Stimulated activated memory B cell treated with anti-CD40 and anti-IgM and Interleukin-4, amounts not matched to agents 10 μg/mL and 1 μg/mL and 100 μg/mL, for 72 hours (primary cell): ENCODE measurements at regions not wholly inside any gene's neighbourhood (a gene's known extent, or its start where the extent isn't known, plus 50 kb on each side); places are given as distances from the start of the nearest gene placed in this dataset.

Experiments
- ATAC-seq: fragments of 150-1000 bp; cut with Tn5 transposase; 2 replicates; pipeline ENCODE4 v1.10.0; 2021
- H3K27ac Mint-ChIP-seq: one replicate; pipeline ENCODE4 v1.8.0; 2022; ENCODE audit warnings: mild to moderate bottlenecking, mixed read lengths
- H3K27me3 Mint-ChIP-seq: one replicate; pipeline ENCODE4 v1.8.0; 2022; ENCODE audit warnings: mixed read lengths
- H3K36me3 Mint-ChIP-seq: one replicate; pipeline ENCODE4 v1.8.0; 2022; ENCODE audit warnings: mixed read lengths
- H3K4me1 Mint-ChIP-seq: one replicate; pipeline ENCODE4 v1.8.0; 2022; ENCODE audit warnings: mixed read lengths
- H3K4me3 Mint-ChIP-seq: one replicate; pipeline ENCODE4 v1.8.0; 2022; ENCODE audit warnings: mild to moderate bottlenecking, moderate library complexity, mixed read lengths
- H3K9me3 Mint-ChIP-seq: one replicate; pipeline ENCODE4 v1.8.0; 2022; ENCODE audit warnings: mixed read lengths

GRCh38 chr10:2861632-2862210 lies 205.6 kb upstream of the PFKP start:
- ATAC-seq: no peak
- Mint-ChIP-seq H3K4me1 (no peaks in the 10 kb centered on the region), H3K4me3 (no peak overlapping the region), H3K9me3 (peaks cover 4% of the 10 kb centered on the region), H3K36me3 (no peaks in the 10 kb centered on the region), H3K27me3 (peaks cover under 1% of the 10 kb centered on the region), H3K27ac (no peak overlapping the region)

- peaks cover 4% of the 10 kb centered on the region for H3K9me3 Mint-ChIP-seq
- H3K27ac Mint-ChIP-seq: no peak overlapping the region
These were observed 208.9 kb upstream of the PFKP start for GRCh38 chr10:2858452-2858851.

GRCh38 chr10:2856598-2856997 lies 210.8 kb upstream of the PFKP start:
- no peak overlapping the region for H3K4me3 Mint-ChIP-seq
- peaks cover 4% of the 10 kb centered on the region for H3K9me3 Mint-ChIP-seq
- no peaks in the 10 kb centered on the region for H3K4me1 Mint-ChIP-seq
- H3K27ac Mint-ChIP-seq: no peak overlapping the region
- no peaks in the 10 kb centered on the region for H3K36me3 Mint-ChIP-seq
- peaks cover 28% of the 10 kb centered on the region for H3K27me3 Mint-ChIP-seq
- ATAC-seq: no peak

More at GRCh38 chr10:2858452-2858851, 208.9 kb upstream of the PFKP start:
- no peaks in the 10 kb centered on the region for H3K36me3 Mint-ChIP-seq
- ATAC-seq: no peak
- H3K27me3 Mint-ChIP-seq: peaks cover 21% of the 10 kb centered on the region
- no peak overlapping the region for H3K4me3 Mint-ChIP-seq
- no peaks in the 10 kb centered on the region for H3K4me1 Mint-ChIP-seq

- ATAC-seq: no peak
- Mint-ChIP-seq H3K27me3 (peaks cover 43% of the 10 kb centered on the region), H3K36me3 (no peaks in the 10 kb centered on the region), H3K9me3 (peaks cover 3% of the 10 kb centered on the region), H3K27ac (no peak overlapping the region), H3K4me1 (no peaks in the 10 kb centered on the region), H3K4me3 (no peak overlapping the region)
These were observed 214.6 kb upstream of the PFKP start for GRCh38 chr10:2852574-2853323.

GRCh38 chr10:2851566-2851965 lies 215.8 kb upstream of the PFKP start:
- H3K27ac Mint-ChIP-seq: no peak overlapping the region
- peaks cover 3% of the 10 kb centered on the region for H3K9me3 Mint-ChIP-seq
- peaks cover 43% of the 10 kb centered on the region for H3K27me3 Mint-ChIP-seq
- no peak overlapping the region for H3K4me3 Mint-ChIP-seq
- ATAC-seq: no peak
- H3K36me3 Mint-ChIP-seq: no peaks in the 10 kb centered on the region
- no peaks in the 10 kb centered on the region for H3K4me1 Mint-ChIP-seq

- Mint-ChIP-seq H3K4me3 (no peak overlapping the region), H3K27ac (no peak overlapping the region), H3K4me1 (no peaks in the 10 kb centered on the region), H3K36me3 (no peaks in the 10 kb centered on the region), H3K27me3 (peaks cover 39% of the 10 kb centered on the region), H3K9me3 (peaks cover 3% of the 10 kb centered on the region)
- no peak for ATAC-seq
These were observed 217.1 kb upstream of the PFKP start for GRCh38 chr10:2850202-2850601.

- Mint-ChIP-seq H3K4me3 (no peak overlapping the region), H3K4me1 (no peaks in the 10 kb centered on the region), H3K27me3 (peaks cover 25% of the 10 kb centered on the region), H3K9me3 (peaks cover 3% of the 10 kb centered on the region), H3K36me3 (no peaks in the 10 kb centered on the region), H3K27ac (no peak overlapping the region)
- no peak for ATAC-seq
These were observed 222.4 kb upstream of the PFKP start for GRCh38 chr10:2844925-2845324.

- H3K27ac Mint-ChIP-seq: no peak overlapping the region
- peaks cover 42% of the 10 kb centered on the region for H3K27me3 Mint-ChIP-seq
- no peaks in the 10 kb centered on the region for H3K36me3 Mint-ChIP-seq
- H3K9me3 Mint-ChIP-seq: no peaks in the 10 kb centered on the region
- H3K4me3 Mint-ChIP-seq: no peak overlapping the region
- ATAC-seq: peak; percentile 16
- H3K4me1 Mint-ChIP-seq: no peaks in the 10 kb centered on the region
These were observed 228.1 kb upstream of the PFKP start for GRCh38 chr10:2839081-2839725.

GRCh38 chr10:2837674-2838073 lies 229.7 kb upstream of the PFKP start:
- H3K27me3 Mint-ChIP-seq: peaks cover 42% of the 10 kb centered on the region
- H3K36me3 Mint-ChIP-seq: no peaks in the 10 kb centered on the region
- ATAC-seq: no peak
- no peaks in the 10 kb centered on the region for H3K9me3 Mint-ChIP-seq
- no peak overlapping the region for H3K4me3 Mint-ChIP-seq
- H3K27ac Mint-ChIP-seq: no peak overlapping the region
- no peaks in the 10 kb centered on the region for H3K4me1 Mint-ChIP-seq

- H3K27ac Mint-ChIP-seq: no peak overlapping the region
- H3K4me1 Mint-ChIP-seq: no peaks in the 10 kb centered on the region
- ATAC-seq: no peak
- H3K27me3 Mint-ChIP-seq: peaks cover 36% of the 10 kb centered on the region
- no peaks in the 10 kb centered on the region for H3K9me3 Mint-ChIP-seq
- no peaks in the 10 kb centered on the region for H3K36me3 Mint-ChIP-seq
- no peak overlapping the region for H3K4me3 Mint-ChIP-seq
These were observed 230.3 kb upstream of the PFKP start for GRCh38 chr10:2836921-2837662.

- H3K4me3 Mint-ChIP-seq: no peak overlapping the region
- H3K4me1 Mint-ChIP-seq: no peaks in the 10 kb centered on the region
- no peak for ATAC-seq
- H3K27ac Mint-ChIP-seq: no peak overlapping the region
- peaks cover 19% of the 10 kb centered on the region for H3K27me3 Mint-ChIP-seq
- H3K36me3 Mint-ChIP-seq: no peaks in the 10 kb centered on the region
- H3K9me3 Mint-ChIP-seq: no peaks in the 10 kb centered on the region
These were observed 233.1 kb upstream of the PFKP start for GRCh38 chr10:2834214-2834613.

- Mint-ChIP-seq H3K27me3 (peaks cover 10% of the 10 kb centered on the region), H3K4me3 (no peak overlapping the region), H3K27ac (no peak overlapping the region), H3K4me1 (no peaks in the 10 kb centered on the region), H3K36me3 (no peaks in the 10 kb centered on the region), H3K9me3 (no peaks in the 10 kb centered on the region)
- ATAC-seq: no peak
These were observed 235.8 kb upstream of the PFKP start for GRCh38 chr10:2831509-2831908.

- Mint-ChIP-seq H3K27ac (no peak overlapping the region), H3K36me3 (no peaks in the 10 kb centered on the region), H3K4me1 (no peaks in the 10 kb centered on the region), H3K27me3 (peaks cover 8% of the 10 kb centered on the region), H3K4me3 (no peak overlapping the region), H3K9me3 (no peaks in the 10 kb centered on the region)
- no peak for ATAC-seq
These were observed 238.6 kb upstream of the PFKP start for GRCh38 chr10:2828741-2829140.

- Mint-ChIP-seq H3K27me3 (peaks cover 8% of the 10 kb centered on the region), H3K9me3 (no peaks in the 10 kb centered on the region), H3K27ac (no peak overlapping the region), H3K4me1 (no peaks in the 10 kb centered on the region), H3K4me3 (no peak overlapping the region), H3K36me3 (no peaks in the 10 kb centered on the region)
- no peak for ATAC-seq
These were observed 240.7 kb upstream of the PFKP start for GRCh38 chr10:2826675-2827074.

- H3K27me3 Mint-ChIP-seq: peaks cover 8% of the 10 kb centered on the region
- H3K36me3 Mint-ChIP-seq: no peaks in the 10 kb centered on the region
- no peak overlapping the region for H3K27ac Mint-ChIP-seq
- ATAC-seq: no peak
- no peaks in the 10 kb centered on the region for H3K9me3 Mint-ChIP-seq
- no peaks in the 10 kb centered on the region for H3K4me1 Mint-ChIP-seq
- H3K4me3 Mint-ChIP-seq: no peak overlapping the region
These were observed 241.5 kb upstream of the PFKP start for GRCh38 chr10:2825841-2826240.
